Heart left ventricle (tissue), 13 donors: ENCODE measurements at regions not wholly inside any gene's neighbourhood (a gene's known extent, or its start where the extent isn't known, plus 50 kb on each side); places are given as distances from the start of the nearest gene placed in this dataset.

Experiments used
- POLR2A ChIP-seq, 2 donors: fragments of 450-650 bp; IDR thresholded peaks; one replicate each; pipeline ENCODE4 v1.6.1; 2017; ENCODE audit warnings: antibody characterized with exemption in 2 of 2, mild to moderate bottlenecking in 2 of 2, moderate library complexity in 2 of 2
- TF ChIP-seq, protein P1 (sequence below), 12 donors: fragments of 200-600 bp; sonication (generic) in 4 of 12; IDR thresholded peaks; one replicate each; pipeline versions ENCODE4 v1.5.0 to v1.8.0; 2018 to 2022; ENCODE audit warnings: antibody characterized with exemption in 12 of 12, mild to moderate bottlenecking in 5 of 12
- donor health status: ischemic (EF 13 %, LVEDD 7.1; RV severe dilation, severe dysfunction).
- donor health status: DM: no; HTN: yes; CAD: no.
- donor health status: DM: no; HTN: no; CAD: no.
- donor health status: ischemic (EF 25% LVEDD 6.9; RV normal size, moderate dysfunction).
- donor health status: ischemic (EF 25% LVEDD 5.7; RV mildly dilated, moderate dysfunction).
- donor health status: ischemic (EF 35%, LVEDD 5.7; RV mildly dilated, moderate dysfunction).
- donor health status: nonischemic (EF 11% LVEDD 7.7; RV severe dilation, severe dysfunction).
- donor health status: DM: yes; HTN: yes; CAD: no.
- donor health status: PGD.
- donor health status: ischemic (EF 29% LVEDD 5.4; RV normal size, mild dysfunction).
- donor health status: nonischemic (EF 23%, LVEDD 6.1; RV moderate dilation, normal function).

- TF ChIP-seq, protein P1, sequence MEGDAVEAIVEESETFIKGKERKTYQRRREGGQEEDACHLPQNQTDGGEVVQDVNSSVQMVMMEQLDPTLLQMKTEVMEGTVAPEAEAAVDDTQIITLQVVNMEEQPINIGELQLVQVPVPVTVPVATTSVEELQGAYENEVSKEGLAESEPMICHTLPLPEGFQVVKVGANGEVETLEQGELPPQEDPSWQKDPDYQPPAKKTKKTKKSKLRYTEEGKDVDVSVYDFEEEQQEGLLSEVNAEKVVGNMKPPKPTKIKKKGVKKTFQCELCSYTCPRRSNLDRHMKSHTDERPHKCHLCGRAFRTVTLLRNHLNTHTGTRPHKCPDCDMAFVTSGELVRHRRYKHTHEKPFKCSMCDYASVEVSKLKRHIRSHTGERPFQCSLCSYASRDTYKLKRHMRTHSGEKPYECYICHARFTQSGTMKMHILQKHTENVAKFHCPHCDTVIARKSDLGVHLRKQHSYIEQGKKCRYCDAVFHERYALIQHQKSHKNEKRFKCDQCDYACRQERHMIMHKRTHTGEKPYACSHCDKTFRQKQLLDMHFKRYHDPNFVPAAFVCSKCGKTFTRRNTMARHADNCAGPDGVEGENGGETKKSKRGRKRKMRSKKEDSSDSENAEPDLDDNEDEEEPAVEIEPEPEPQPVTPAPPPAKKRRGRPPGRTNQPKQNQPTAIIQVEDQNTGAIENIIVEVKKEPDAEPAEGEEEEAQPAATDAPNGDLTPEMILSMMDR (IDR thresholded peaks at IDR 0.05) = no peak
- TF ChIP-seq POLR2A (IDR thresholded peaks at IDR 0.05) = no peak
Measured at GRCh38 chr3:3340965-3341895, 161.7 kb upstream of the CRBN start.
